ENCODE measurements at regions not wholly inside any gene's neighbourhood (a gene's known extent, or its start where the extent isn't known, plus 50 kb on each side); places are given as distances from the start of the nearest gene placed in this dataset.

- Histone ChIP-seq H3K4me3 (ENCODE audit: control insufficient read depth in 2 of 3, extremely low read depth in 1 of 3, insufficient read depth in 2 of 3, low read depth in 1 of 3, low read length in 3 of 3) (no peak overlapping the region), H3K9ac (ENCODE audit: control insufficient read depth, extremely low read depth, insufficient read depth, low read length) (no peak overlapping the region), H3K36me3 (ENCODE audit: control insufficient read depth in 2 of 2, extremely low read depth in 1 of 2, insufficient read depth in 2 of 2, low read length in 2 of 2) (no peaks in the 10 kb centered on the region), H3K4me1 (ENCODE audit: control insufficient read depth, extremely low read depth, insufficient read depth, low read length) (no peaks in the 10 kb centered on the region), H3K27me3 (ENCODE audit: control insufficient read depth, extremely low read depth, insufficient read depth, low read length) (no peaks in the 10 kb centered on the region), H4K20me1 (ENCODE audit: control insufficient read depth, extremely low read depth, insufficient read depth, low read length) (no peaks in the 10 kb centered on the region), H3K4me2 (ENCODE audit: control insufficient read depth, extremely low read depth, insufficient read depth, low read depth, low read length) (no peak overlapping the region), H2AFZ (ENCODE audit: control insufficient read depth, low read length) (no peak overlapping the region), H3K9me3 (ENCODE audit: control insufficient read depth, low read depth, low read length) (no peaks in the 10 kb centered on the region), H3K9me1 (ENCODE audit: control insufficient read depth, extremely low read depth, insufficient read depth, low read length) (no peaks in the 10 kb centered on the region), H3K27ac (ENCODE audit: control insufficient read depth, insufficient read depth, low read length) (no peak overlapping the region), H3K79me2 (ENCODE audit: control insufficient read depth, insufficient read depth, low read length) (no peaks in the 10 kb centered on the region)
- FAIRE-seq (no peak), DNase-seq (ENCODE audit: low read depth, low spot score) (no peak)
- no peak for TF ChIP-seq EZH2 (IDR thresholded peaks at IDR 0.05; ENCODE audit: low read length)
- no peak for TF ChIP-seq CTCF (optimal IDR thresholded peaks at IDR 0.05 in 1 of 3, IDR thresholded peaks at IDR 0.05 in 1 of 3, conservative IDR thresholded peaks at IDR 0.05 in 1 of 3; ENCODE audit: extremely low read depth in 1 of 3, insufficient read depth in 2 of 3, low read length in 3 of 3)
- dilution Hi-C loops (cut with MboI; ENCODE audit: extremely low pct_ligation_motif_present, low sequenced_read_pairs): no loop called here
Measured at GRCh38 chr5:117436846-117437245, 862.2 kb upstream of the SEMA6A start.

GRCh38 chr5:117435203-117435602, 860.6 kb upstream of the SEMA6A start:
- Histone ChIP-seq H3K79me2 (ENCODE audit: control insufficient read depth, insufficient read depth, low read length) (no peaks in the 10 kb centered on the region), H3K9me1 (ENCODE audit: control insufficient read depth, extremely low read depth, insufficient read depth, low read length) (no peaks in the 10 kb centered on the region), H3K36me3 (ENCODE audit: control insufficient read depth in 2 of 2, extremely low read depth in 1 of 2, insufficient read depth in 2 of 2, low read length in 2 of 2) (no peaks in the 10 kb centered on the region), H3K27me3 (ENCODE audit: control insufficient read depth, extremely low read depth, insufficient read depth, low read length) (no peaks in the 10 kb centered on the region), H3K4me1 (ENCODE audit: control insufficient read depth, extremely low read depth, insufficient read depth, low read length) (no peaks in the 10 kb centered on the region), H2AFZ (ENCODE audit: control insufficient read depth, low read length) (no peak overlapping the region), H3K9ac (ENCODE audit: control insufficient read depth, extremely low read depth, insufficient read depth, low read length) (no peak overlapping the region), H3K27ac (ENCODE audit: control insufficient read depth, insufficient read depth, low read length) (no peak overlapping the region), H4K20me1 (ENCODE audit: control insufficient read depth, extremely low read depth, insufficient read depth, low read length) (no peaks in the 10 kb centered on the region), H3K4me2 (ENCODE audit: control insufficient read depth, extremely low read depth, insufficient read depth, low read depth, low read length) (no peak overlapping the region), H3K4me3 (ENCODE audit: control insufficient read depth in 2 of 3, extremely low read depth in 1 of 3, insufficient read depth in 2 of 3, low read depth in 1 of 3, low read length in 3 of 3) (no peak overlapping the region), H3K9me3 (ENCODE audit: control insufficient read depth, low read depth, low read length) (no peaks in the 10 kb centered on the region)
- no peak for TF ChIP-seq EZH2 (IDR thresholded peaks at IDR 0.05; ENCODE audit: low read length)
- TF ChIP-seq CTCF (optimal IDR thresholded peaks at IDR 0.05 in 1 of 3, IDR thresholded peaks at IDR 0.05 in 1 of 3, conservative IDR thresholded peaks at IDR 0.05 in 1 of 3; ENCODE audit: extremely low read depth in 1 of 3, insufficient read depth in 2 of 3, low read length in 3 of 3): no peak
- FAIRE-seq (no peak), DNase-seq (ENCODE audit: low read depth, low spot score) (no peak)
- dilution Hi-C loops (cut with MboI; ENCODE audit: extremely low pct_ligation_motif_present, low sequenced_read_pairs): no loop called here

All from keratinocyte (primary cell).